GM12875 (cell line): ENCODE measurements at regions not wholly inside any gene's neighbourhood (a gene's known extent, or its start where the extent isn't known, plus 50 kb on each side); places are given as distances from the start of the nearest gene placed in this dataset.
"Not testable (repeated sequence)": the region's sequence is repeated elsewhere in the genome, so short reads cannot be mapped to it uniquely, and the experiment has no call there.

Source experiments
- H3K4me3 ChIP-seq: one replicate; pipeline ENCODE4 v1.5.1; 2011; ENCODE audit warnings: low read depth, low read length, control low read depth
- CTCF ChIP-seq: IDR thresholded peaks from 2 replicates; pipeline ENCODE4 v1.5.1; 2011; ENCODE audit warnings: low read depth, mild to moderate bottlenecking, control low read depth, inconsistent platforms, low read length, moderate library complexity, borderline replicate concordance; ENCODE audit not compliant: insufficient read depth

- TF ChIP-seq CTCF = no peak
- H3K4me3 ChIP-seq = no peak overlapping the region
These were observed 2286.1 kb upstream of the AGA start for GRCh38 chr4:179728305-179728704.

- H3K4me3 ChIP-seq = not testable (repeated sequence)
These were observed 2294.6 kb upstream of the AGA start for GRCh38 chr4:179736820-179737219.

- no peak overlapping the region for H3K4me3 ChIP-seq
- no peak for TF ChIP-seq CTCF
These were observed 2296.6 kb upstream of the AGA start for GRCh38 chr4:179738822-179739221.

- no peak overlapping the region for H3K4me3 ChIP-seq
- no peak for TF ChIP-seq CTCF
These were observed 2305.1 kb upstream of the AGA start for GRCh38 chr4:179747218-179747910.

GRCh38 chr4:179748837-179749236 lies 2306.6 kb upstream of the AGA start:
- TF ChIP-seq CTCF = no peak
- no peak overlapping the region for H3K4me3 ChIP-seq

GRCh38 chr4:179750374-179750773 lies 2308.1 kb upstream of the AGA start:
- no peak for TF ChIP-seq CTCF
- no peak overlapping the region for H3K4me3 ChIP-seq

GRCh38 chr4:179751669-179752068 lies 2309.4 kb upstream of the AGA start:
- no peak for TF ChIP-seq CTCF
- no peak overlapping the region for H3K4me3 ChIP-seq

GRCh38 chr4:179755322-179755721 lies 2313.1 kb upstream of the AGA start:
- H3K4me3 ChIP-seq = no peak overlapping the region
- TF ChIP-seq CTCF = no peak
